ENCODE measurements at regions not wholly inside any gene's neighbourhood (a gene's known extent, or its start where the extent isn't known, plus 50 kb on each side); places are given as distances from the start of the nearest gene placed in this dataset.

GRCh38 chr7:108848486-108848885 lies 278.8 kb downstream of the DNAJB9 start:
- no peak for TF ChIP-seq CTCF (IDR thresholded peaks at IDR 0.05 in 4 of 5, conservative IDR thresholded peaks at IDR 0.05 in 1 of 5)
- TF ChIP-seq POLR2A (IDR thresholded peaks at IDR 0.05): no peak
